ENCODE measurements at regions not wholly inside any gene's neighbourhood (a gene's known extent, or its start where the extent isn't known, plus 50 kb on each side); places are given as distances from the start of the nearest gene placed in this dataset.

DNA sequence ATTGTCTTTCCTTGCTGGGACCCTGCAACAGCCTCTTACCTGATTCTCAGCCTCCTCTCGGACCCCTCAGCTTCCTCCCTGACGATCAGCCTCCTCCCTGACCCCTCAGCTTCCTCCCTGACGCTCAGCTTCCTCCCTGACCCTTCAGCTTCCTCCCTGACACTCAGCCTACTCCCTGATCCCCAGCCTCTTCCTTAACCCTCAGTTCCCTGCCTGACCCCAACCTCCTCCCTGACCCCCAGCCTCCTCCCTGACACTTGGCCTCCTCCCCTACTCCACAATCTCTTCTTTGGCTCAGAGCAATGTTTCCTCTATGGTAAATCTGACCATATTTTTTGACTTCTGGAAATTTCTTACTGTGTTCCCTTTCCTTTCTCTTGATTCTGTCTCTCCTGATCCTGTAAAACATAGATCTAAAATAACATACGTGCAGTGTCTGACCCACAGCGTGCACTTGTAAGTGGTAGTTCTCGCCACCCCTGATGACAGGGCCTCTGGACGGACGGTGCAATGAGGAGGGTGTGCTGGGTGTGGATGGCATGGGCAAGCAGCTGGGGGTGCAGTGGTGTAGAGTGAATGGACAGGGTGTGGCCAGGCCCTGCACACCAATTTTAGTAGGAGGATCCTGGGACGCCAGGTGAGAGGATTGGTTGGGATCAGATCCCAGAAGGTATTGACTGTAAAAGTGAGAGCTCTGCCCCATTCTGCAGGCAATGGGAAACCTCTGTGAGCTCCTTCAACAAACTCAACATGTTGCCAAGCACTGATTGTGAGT, 264.1 kb downstream of the FOXD2 start:
- Histone ChIP-seq H3K4me1 (ENCODE audit: control insufficient read depth, insufficient read depth, low read length) (no peaks in the 10 kb centered on the region), H3K27ac (ENCODE audit: low read length) (no peak overlapping the region), H3K36me3 (ENCODE audit: control insufficient read depth, insufficient read depth, low read length) (no peaks in the 10 kb centered on the region), H3K9me3 (ENCODE audit: control insufficient read depth, insufficient read depth, low read length) (no peaks in the 10 kb centered on the region), H3K4me3 (ENCODE audit: low read length) (no peak overlapping the region), H3K27me3 (ENCODE audit: control insufficient read depth, insufficient read depth, low read length) (peaks cover 1% of the 10 kb centered on the region; the same call in 1 of the 2 replicates)
- no CpG with 5 or more reads among the region's 9 CpGs for WGBS (ENCODE audit: insufficient coverage, insufficient read length)
- no peak for DNase-seq (ENCODE audit: low read depth, low spot score)

DNA sequence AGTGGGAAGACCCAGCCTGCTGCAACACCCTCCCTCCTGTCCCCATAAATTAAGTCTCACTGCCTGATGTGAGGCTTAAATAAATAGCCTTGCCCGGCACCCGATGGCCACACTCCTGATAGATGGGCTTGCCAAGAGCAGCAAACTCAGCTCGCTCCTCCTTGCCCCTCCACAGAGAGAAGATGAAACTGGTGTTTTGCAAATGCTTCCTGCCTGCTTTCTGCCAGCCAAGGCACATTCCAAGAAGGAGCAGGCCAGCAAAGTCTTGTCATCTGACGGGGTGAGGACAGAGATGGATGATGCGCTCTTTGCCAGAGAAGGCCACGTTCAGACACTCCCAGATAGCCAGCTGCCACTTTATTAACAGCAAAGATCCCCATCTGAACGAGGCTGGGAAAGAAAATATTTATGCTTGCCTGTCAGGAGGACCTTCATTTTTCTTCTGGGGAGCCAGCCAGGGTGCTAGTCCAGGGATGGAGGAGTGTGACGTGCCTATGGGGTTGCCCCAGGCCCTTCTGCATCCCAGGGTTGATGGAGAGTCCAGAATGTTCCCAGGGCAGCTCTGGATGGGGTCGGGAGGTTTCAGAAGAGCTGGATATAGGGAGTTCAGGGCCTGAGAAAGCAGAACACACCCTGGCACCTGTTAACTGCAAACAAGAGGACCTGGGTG, 265.4 kb downstream of the FOXD2 start:
- Histone ChIP-seq H3K4me3 (ENCODE audit: low read length) (no peak overlapping the region), H3K27ac (ENCODE audit: low read length) (no peak overlapping the region), H3K4me1 (ENCODE audit: control insufficient read depth, insufficient read depth, low read length) (no peaks in the 10 kb centered on the region), H3K9me3 (ENCODE audit: control insufficient read depth, insufficient read depth, low read length) (no peaks in the 10 kb centered on the region), H3K36me3 (ENCODE audit: control insufficient read depth, insufficient read depth, low read length) (no peaks in the 10 kb centered on the region), H3K27me3 (ENCODE audit: control insufficient read depth, insufficient read depth, low read length) (peaks cover 13% of the 10 kb centered on the region)
- WGBS (ENCODE audit: insufficient coverage, insufficient read length), result no CpG with 5 or more reads among the region's 9 CpGs
- DNase-seq (ENCODE audit: low read depth, low spot score), result no peak

DNA sequence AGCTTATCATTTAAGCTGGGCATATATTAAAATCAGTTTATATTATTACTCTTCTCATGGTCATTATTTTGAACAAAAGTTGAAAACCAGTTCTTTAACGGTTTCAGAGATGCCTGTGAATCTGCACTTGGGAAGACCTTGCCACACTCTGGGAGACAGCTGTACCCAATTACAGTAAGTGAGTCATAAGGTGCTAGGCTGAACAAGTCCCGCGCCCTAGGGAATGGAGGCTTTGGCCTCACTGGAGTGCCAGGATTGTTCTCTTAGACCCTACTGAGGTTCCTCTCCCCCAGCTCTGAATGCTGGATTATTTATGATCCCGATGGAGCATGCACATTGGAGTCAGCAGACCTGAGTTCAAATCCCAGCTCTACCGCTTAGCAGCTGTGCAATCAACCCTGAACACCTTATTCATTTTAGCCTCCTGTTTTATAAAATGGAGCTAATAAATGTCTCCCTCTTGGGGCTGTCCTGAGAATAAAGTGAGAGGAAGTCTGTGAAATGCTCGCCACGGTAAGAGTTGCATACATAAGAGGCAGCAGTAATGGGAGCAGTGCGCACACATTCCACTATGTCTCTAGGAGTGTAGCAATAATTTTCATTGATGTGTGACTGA, 266.2 kb downstream of the FOXD2 start:
- DNase-seq (ENCODE audit: low read depth, low spot score), result no peak
- no peaks in the 10 kb centered on the region for H3K9me3 ChIP-seq (ENCODE audit: control insufficient read depth, insufficient read depth, low read length)
- H3K27ac ChIP-seq (ENCODE audit: low read length), result no peak overlapping the region
- no peak overlapping the region for H3K4me3 ChIP-seq (ENCODE audit: low read length)
- no peaks in the 10 kb centered on the region for H3K36me3 ChIP-seq (ENCODE audit: control insufficient read depth, insufficient read depth, low read length)
- peaks cover 21% of the 10 kb centered on the region for H3K27me3 ChIP-seq (ENCODE audit: control insufficient read depth, insufficient read depth, low read length)
- no peaks in the 10 kb centered on the region for H3K4me1 ChIP-seq (ENCODE audit: control insufficient read depth, insufficient read depth, low read length)
- no CpG with 5 or more reads among the region's 8 CpGs for WGBS (ENCODE audit: insufficient coverage, insufficient read length)

DNA sequence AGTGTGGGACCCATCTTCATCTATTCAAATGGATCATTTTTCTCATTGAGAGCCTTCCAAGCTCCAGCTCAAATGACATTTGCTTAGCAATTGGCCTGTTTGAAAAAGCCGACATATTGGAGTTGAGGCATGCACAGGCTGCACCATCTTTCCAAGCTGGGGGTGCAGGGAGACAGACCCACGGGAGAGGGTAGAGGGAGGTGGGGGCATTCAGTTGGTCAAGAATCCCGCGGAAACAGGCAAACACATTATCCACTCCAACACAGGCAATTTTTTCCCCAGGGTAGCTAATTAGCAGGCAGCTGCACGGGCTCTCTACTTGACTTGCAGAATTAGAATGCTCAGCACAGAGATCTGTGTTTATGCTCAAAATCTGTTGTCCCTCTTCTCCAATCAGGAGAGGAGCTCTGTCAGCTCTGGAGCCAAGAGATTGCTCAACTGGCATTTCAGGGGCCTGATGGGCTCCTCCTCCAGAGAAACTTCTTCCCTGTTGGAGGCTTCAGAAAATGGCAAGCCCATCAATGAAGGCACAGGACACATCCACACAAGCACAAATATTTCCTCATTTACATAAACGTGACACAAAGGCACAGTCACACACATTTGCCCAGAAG, 267.8 kb downstream of the FOXD2 start:
- no CpG with 5 or more reads among the region's 6 CpGs for WGBS (ENCODE audit: insufficient coverage, insufficient read length)
- no peak for DNase-seq (ENCODE audit: low read depth, low spot score)

DNA sequence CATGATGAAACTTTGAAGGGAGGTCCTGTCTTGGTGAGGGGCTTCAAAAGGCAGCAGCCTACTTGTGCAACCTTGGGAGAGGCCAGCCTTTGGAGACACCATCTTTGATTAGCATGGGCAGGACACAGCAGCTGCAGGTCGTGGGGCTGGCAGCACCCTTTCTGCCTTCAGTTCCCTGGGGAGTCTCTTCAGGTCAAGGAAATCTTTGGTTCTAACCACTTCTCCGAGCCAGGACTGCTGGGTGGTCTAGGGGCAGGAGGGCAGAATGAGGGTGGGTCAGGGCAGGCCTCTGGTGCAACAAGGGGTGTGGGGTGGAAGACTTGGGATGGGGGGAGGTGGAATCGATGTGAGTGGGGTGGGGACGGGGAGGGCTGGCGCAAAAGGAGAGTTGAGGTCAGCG, 269.7 kb downstream of the FOXD2 start:
- no peaks in the 10 kb centered on the region for H3K4me1 ChIP-seq (ENCODE audit: control insufficient read depth, insufficient read depth, low read length)
- no peaks in the 10 kb centered on the region for H3K36me3 ChIP-seq (ENCODE audit: control insufficient read depth, insufficient read depth, low read length)
- no CpG with 5 or more reads among the region's 6 CpGs for WGBS (ENCODE audit: insufficient coverage, insufficient read length)
- H3K9me3 ChIP-seq (ENCODE audit: control insufficient read depth, insufficient read depth, low read length), result no peaks in the 10 kb centered on the region
- H3K27me3 ChIP-seq (ENCODE audit: control insufficient read depth, insufficient read depth, low read length), result peaks cover 50% of the 10 kb centered on the region
- no peak for DNase-seq (ENCODE audit: low read depth, low spot score)
- no peak overlapping the region for H3K27ac ChIP-seq (ENCODE audit: low read length)
- H3K4me3 ChIP-seq (ENCODE audit: low read length), result no peak overlapping the region

More for the DNA sequence above, 267.8 kb downstream of the FOXD2 start:
- Histone ChIP-seq H3K4me3 (ENCODE audit: low read length) (no peak overlapping the region), H3K4me1 (ENCODE audit: control insufficient read depth, insufficient read depth, low read length) (no peaks in the 10 kb centered on the region), H3K27ac (ENCODE audit: low read length) (no peak overlapping the region), H3K9me3 (ENCODE audit: control insufficient read depth, insufficient read depth, low read length) (no peaks in the 10 kb centered on the region), H3K27me3 (ENCODE audit: control insufficient read depth, insufficient read depth, low read length) (peaks cover 34% of the 10 kb centered on the region), H3K36me3 (ENCODE audit: control insufficient read depth, insufficient read depth, low read length) (no peaks in the 10 kb centered on the region)

DNA sequence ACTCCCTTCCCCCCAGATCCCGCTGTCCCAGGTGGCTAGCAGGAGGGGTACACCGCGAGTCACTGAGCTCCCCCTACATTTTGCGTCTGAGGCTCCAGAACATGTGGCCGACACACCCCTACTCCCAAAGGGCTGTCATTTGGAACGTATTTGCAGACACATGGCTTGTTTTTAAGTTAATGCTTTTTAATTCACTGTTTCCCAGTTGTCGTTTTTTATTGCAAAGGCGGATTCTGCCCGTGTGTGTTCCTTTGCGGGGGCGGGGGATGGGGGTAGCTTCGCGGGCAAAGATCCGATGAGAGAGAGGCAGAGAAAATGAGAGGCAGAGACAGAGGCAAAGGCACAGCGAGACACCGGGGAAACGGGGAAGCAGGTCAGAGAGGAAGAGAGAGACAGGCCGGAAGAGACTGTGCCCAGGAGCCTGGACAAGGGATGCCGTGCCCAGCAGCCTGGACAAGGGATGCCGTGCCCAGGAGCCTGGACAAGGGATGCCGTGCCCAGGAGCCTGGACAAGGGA, 270.2 kb downstream of the FOXD2 start:
- no CpG with 5 or more reads among the region's 21 CpGs for WGBS (ENCODE audit: insufficient coverage, insufficient read length)
- Histone ChIP-seq H3K9me3 (ENCODE audit: control insufficient read depth, insufficient read depth, low read length) (no peaks in the 10 kb centered on the region), H3K27me3 (ENCODE audit: control insufficient read depth, insufficient read depth, low read length) (peaks cover 54% of the 10 kb centered on the region), H3K27ac (ENCODE audit: low read length) (no peak overlapping the region), H3K36me3 (ENCODE audit: control insufficient read depth, insufficient read depth, low read length) (no peaks in the 10 kb centered on the region), H3K4me3 (ENCODE audit: low read length) (no peak overlapping the region), H3K4me1 (ENCODE audit: control insufficient read depth, insufficient read depth, low read length) (no peaks in the 10 kb centered on the region)
- no peak for DNase-seq (ENCODE audit: low read depth, low spot score)

DNA sequence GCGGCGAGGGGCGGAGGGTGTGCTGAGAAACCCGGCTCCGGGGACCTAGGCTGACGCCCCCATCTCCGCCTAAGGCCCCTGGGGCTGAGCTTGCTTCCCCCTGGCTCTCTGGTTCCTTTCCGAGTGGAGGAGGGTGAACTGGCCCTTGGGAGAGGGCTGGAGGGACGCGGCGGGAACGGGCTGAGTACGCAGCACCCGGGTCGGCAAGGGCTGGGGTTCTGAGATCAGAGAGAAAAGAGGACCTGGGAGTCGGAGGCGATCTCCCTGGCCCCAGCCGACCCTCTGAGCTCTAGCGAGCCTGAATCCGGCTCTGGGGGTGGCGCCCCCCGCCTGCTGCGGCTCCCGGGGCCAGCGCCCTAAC, 270.8 kb downstream of the FOXD2 start:
- Histone ChIP-seq H3K36me3 (ENCODE audit: control insufficient read depth, insufficient read depth, low read length) (no peaks in the 10 kb centered on the region), H3K9me3 (ENCODE audit: control insufficient read depth, insufficient read depth, low read length) (no peaks in the 10 kb centered on the region), H3K27ac (ENCODE audit: low read length) (no peak overlapping the region), H3K4me3 (ENCODE audit: low read length) (peak overlapping the region; percentile 22; the same call in 1 of the 2 replicates), H3K27me3 (ENCODE audit: control insufficient read depth, insufficient read depth, low read length) (peaks cover 55% of the 10 kb centered on the region), H3K4me1 (ENCODE audit: control insufficient read depth, insufficient read depth, low read length) (no peaks in the 10 kb centered on the region)
- DNase-seq (ENCODE audit: low read depth, low spot score), result no peak
- WGBS (ENCODE audit: insufficient coverage, insufficient read length), result no CpG with 5 or more reads among the region's 25 CpGs

DNA sequence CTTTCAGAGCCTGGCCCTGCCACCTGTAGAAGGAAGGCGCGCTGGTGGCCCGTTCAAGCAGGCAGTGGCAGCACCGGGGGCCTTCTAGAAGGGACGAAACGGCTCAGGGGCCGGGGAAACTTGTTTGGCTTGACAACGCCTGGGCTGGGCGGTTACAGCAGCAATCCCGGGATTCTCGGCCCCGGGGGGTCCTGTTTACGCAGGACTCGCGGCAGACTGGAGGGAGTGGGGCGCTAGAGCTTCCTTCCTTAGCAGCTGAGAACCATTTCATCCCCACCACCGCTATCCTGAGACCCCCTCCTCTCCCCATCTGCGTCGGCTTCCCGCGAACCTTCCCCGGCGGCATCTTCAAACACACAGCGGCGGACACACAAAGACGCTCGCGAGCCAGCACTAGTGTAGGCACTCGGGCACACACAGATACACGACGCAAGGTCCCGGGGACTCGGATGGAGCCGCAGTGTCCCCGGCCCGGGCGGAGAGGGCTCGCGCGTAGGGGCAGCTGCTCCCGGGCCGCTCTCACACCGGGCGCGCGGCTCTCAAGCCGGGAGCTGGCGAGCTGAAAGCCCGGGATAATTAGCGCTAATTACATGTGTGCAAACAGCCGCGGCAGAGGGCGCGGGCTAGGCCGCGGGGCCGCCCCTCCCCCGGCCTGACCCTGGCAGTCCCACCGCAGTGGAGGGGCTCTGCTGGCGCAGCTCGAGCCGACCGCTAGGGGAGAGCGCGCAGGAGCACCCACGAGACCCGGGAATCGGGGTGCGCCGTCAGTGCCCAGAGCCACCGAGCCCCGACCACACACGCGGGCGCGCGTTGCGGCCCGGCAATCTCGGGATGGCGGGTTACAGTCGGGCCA, 271.4 kb downstream of the FOXD2 start:
- no peak for DNase-seq (ENCODE audit: low read depth, low spot score)
- WGBS (ENCODE audit: insufficient coverage, insufficient read length), result no CpG with 5 or more reads among the region's 82 CpGs
- no peaks in the 10 kb centered on the region for H3K36me3 ChIP-seq (ENCODE audit: control insufficient read depth, insufficient read depth, low read length)
- no peak overlapping the region for H3K27ac ChIP-seq (ENCODE audit: low read length)
- H3K4me3 ChIP-seq (ENCODE audit: low read length), result peak overlapping the region; percentile 28
- no peaks in the 10 kb centered on the region for H3K4me1 ChIP-seq (ENCODE audit: control insufficient read depth, insufficient read depth, low read length)
- peaks cover 55% of the 10 kb centered on the region for H3K27me3 ChIP-seq (ENCODE audit: control insufficient read depth, insufficient read depth, low read length)
- no peaks in the 10 kb centered on the region for H3K9me3 ChIP-seq (ENCODE audit: control insufficient read depth, insufficient read depth, low read length)

DNA sequence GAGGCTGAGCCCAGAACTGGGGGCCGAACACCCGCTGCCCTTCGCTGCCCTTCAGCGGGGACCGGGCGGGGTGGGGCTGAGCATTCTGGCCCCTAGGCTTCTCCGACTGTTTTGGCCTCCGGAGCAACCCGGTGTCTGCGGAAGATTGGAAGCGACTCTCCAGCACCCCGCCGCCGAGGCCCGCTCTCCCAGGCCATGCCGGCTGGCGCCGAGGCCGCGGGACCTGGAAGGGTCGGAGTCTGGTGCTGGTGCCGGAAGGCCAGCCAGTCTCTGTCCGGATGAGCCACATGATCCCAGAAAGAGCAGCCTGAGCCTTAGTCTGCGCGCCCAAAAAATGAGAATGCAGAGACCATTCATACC, 272.0 kb downstream of the FOXD2 start:
- WGBS (ENCODE audit: insufficient coverage, insufficient read length), result no CpG with 5 or more reads among the region's 25 CpGs
- Histone ChIP-seq H3K27me3 (ENCODE audit: control insufficient read depth, insufficient read depth, low read length) (peaks cover 55% of the 10 kb centered on the region), H3K9me3 (ENCODE audit: control insufficient read depth, insufficient read depth, low read length) (no peaks in the 10 kb centered on the region), H3K4me1 (ENCODE audit: control insufficient read depth, insufficient read depth, low read length) (no peaks in the 10 kb centered on the region), H3K4me3 (ENCODE audit: low read length) (peak overlapping the region; percentile 28), H3K36me3 (ENCODE audit: control insufficient read depth, insufficient read depth, low read length) (no peaks in the 10 kb centered on the region), H3K27ac (ENCODE audit: low read length) (no peak overlapping the region)
- DNase-seq (ENCODE audit: low read depth, low spot score), result no peak
